Testis (tissue), 2 donors: ENCODE measurements at regions not wholly inside any gene's neighbourhood (a gene's known extent, or its start where the extent isn't known, plus 50 kb on each side); places are given as distances from the start of the nearest gene placed in this dataset.

Experiments
- POLR2A ChIP-seq: fragments of 450-650 bp; IDR thresholded peaks from one replicate; pipeline ENCODE4 v1.6.1; 2017; ENCODE audit warnings: antibody characterized with exemption, mild to moderate bottlenecking, moderate library complexity
- TF ChIP-seq, protein P1 (sequence below), 3 experiments: fragments of 450-650 bp in 2 of 3; fragments of 200-600 bp in 1 of 3; sonication (generic) in 1 of 3; IDR thresholded peaks; one replicate each; pipeline ENCODE4 v1.5.1; 2016 to 2019; ENCODE audit warnings: antibody characterized with exemption in 3 of 3, mild to moderate bottlenecking in 2 of 3, moderate library complexity in 1 of 3

DNA sequence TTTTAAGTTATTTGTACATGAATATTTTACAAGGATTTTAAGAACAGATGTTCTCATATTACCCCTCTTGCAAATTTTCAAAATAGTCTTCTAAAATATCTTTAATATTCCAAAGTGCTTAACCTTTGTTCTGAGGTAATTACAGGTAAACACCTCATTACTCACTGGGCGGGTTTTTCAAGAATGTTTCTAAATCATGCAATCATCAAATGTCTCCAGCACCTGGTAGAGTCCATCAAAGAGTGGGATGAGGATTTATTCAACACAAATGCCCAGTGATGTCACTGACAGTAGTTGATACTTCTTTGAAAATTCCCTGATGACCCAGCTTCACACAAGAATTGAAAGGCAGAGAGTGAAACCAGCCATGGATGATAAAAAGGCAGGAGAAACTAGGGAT, 114.4 kb downstream of the SEC61B start:
- TF ChIP-seq, protein P1, sequence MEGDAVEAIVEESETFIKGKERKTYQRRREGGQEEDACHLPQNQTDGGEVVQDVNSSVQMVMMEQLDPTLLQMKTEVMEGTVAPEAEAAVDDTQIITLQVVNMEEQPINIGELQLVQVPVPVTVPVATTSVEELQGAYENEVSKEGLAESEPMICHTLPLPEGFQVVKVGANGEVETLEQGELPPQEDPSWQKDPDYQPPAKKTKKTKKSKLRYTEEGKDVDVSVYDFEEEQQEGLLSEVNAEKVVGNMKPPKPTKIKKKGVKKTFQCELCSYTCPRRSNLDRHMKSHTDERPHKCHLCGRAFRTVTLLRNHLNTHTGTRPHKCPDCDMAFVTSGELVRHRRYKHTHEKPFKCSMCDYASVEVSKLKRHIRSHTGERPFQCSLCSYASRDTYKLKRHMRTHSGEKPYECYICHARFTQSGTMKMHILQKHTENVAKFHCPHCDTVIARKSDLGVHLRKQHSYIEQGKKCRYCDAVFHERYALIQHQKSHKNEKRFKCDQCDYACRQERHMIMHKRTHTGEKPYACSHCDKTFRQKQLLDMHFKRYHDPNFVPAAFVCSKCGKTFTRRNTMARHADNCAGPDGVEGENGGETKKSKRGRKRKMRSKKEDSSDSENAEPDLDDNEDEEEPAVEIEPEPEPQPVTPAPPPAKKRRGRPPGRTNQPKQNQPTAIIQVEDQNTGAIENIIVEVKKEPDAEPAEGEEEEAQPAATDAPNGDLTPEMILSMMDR (IDR thresholded peaks at IDR 0.05): no peak
- TF ChIP-seq POLR2A: no peak
